PFSK-1 (cell line): ENCODE measurements at regions not wholly inside any gene's neighbourhood (a gene's known extent, or its start where the extent isn't known, plus 50 kb on each side); places are given as distances from the start of the nearest gene placed in this dataset.

Experiments
- POLR2AphosphoS5 ChIP-seq: IDR thresholded peaks from 2 replicates; pipeline ENCODE4 v1.6.1; 2012; ENCODE audit warnings: low read depth, mild to moderate bottlenecking, control low read depth, low read length, moderate library complexity
- REST ChIP-seq, 2 experiments: IDR thresholded peaks; 2 replicates each; pipeline versions ENCODE4 v1.6.1 to v1.8.0; 2011 to 2012; ENCODE audit warnings: low read depth in 2 of 2, low read length in 2 of 2, control low read depth in 1 of 2, inconsistent platforms in 1 of 2, mild to moderate bottlenecking in 1 of 2, moderate library complexity in 1 of 2; ENCODE audit not compliant: insufficient read depth in 1 of 2
- SIN3A ChIP-seq: IDR thresholded peaks from 2 replicates; pipeline ENCODE4 v1.6.1; 2012; ENCODE audit warnings: mild to moderate bottlenecking, low read length, moderate library complexity, borderline replicate concordance; ENCODE audit not compliant: insufficient read depth
- TAF1 ChIP-seq: IDR thresholded peaks from 2 replicates; pipeline ENCODE4 v1.6.1; 2012; ENCODE audit warnings: low read length, control low read depth, borderline replicate concordance; ENCODE audit not compliant: insufficient read depth

- TF ChIP-seq POLR2AphosphoS5 (no peak), TAF1 (no peak), SIN3A (no peak), REST (IDR thresholded peaks at IDR 0.05; ENCODE audit: insufficient read depth in 1 of 2, low read depth in 2 of 2, low read length in 2 of 2) (no peak)
Measured at GRCh38 chr9:107906074-107906473, 416.5 kb upstream of the KLF4 start.
